ENCODE measurements at regions not wholly inside any gene's neighbourhood (a gene's known extent, or its start where the extent isn't known, plus 50 kb on each side); places are given as distances from the start of the nearest gene placed in this dataset.

DNA sequence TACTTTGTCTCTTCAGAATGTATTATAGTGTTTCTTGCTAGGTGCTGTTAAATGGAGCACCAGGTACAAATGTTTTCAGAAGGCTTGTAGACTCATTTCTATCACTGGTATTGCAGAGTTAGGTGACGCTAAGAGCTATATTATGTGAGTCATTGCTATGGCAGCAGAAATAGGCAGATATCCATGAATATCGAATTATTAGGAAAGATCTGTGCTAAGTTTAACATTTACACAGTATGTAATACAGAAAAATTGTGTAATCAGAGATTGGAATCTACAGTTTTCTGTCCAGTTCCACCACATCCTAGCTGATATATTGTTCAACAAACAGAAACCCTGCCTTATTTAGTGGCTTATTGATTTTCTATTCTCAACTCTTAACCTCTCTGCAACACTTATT, 1025.5 kb downstream of the STIM2 start:
- in situ Hi-C loops (cut with HindIII; ENCODE audit: low sequenced_read_pairs), result no loop called here

DNA sequence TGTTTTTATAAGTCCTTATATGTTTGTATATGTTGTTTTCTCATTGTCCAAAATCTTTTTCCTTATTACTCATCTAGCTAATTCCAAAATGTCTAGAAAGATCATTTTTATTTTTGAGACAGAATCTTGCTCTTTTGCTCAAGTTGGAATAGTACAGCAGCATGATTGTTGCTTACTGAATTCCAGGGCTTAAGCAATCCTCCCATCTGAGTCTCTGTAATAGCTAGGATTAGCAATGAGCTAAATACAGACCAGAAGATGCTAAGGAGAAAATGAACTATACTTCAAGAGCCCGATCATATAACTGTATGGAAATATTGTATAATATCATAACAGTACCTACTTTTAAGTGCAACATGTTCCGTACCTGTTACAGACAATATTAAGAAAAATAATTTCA, 1027.0 kb downstream of the STIM2 start:
- TF ChIP-seq, protein P1, sequence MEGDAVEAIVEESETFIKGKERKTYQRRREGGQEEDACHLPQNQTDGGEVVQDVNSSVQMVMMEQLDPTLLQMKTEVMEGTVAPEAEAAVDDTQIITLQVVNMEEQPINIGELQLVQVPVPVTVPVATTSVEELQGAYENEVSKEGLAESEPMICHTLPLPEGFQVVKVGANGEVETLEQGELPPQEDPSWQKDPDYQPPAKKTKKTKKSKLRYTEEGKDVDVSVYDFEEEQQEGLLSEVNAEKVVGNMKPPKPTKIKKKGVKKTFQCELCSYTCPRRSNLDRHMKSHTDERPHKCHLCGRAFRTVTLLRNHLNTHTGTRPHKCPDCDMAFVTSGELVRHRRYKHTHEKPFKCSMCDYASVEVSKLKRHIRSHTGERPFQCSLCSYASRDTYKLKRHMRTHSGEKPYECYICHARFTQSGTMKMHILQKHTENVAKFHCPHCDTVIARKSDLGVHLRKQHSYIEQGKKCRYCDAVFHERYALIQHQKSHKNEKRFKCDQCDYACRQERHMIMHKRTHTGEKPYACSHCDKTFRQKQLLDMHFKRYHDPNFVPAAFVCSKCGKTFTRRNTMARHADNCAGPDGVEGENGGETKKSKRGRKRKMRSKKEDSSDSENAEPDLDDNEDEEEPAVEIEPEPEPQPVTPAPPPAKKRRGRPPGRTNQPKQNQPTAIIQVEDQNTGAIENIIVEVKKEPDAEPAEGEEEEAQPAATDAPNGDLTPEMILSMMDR (IDR thresholded peaks at IDR 0.05; ENCODE audit: low read depth, low read length, missing control alignments), result no peak
- in situ Hi-C loops (cut with HindIII; ENCODE audit: low sequenced_read_pairs), result no loop called here
- no peak for DNase-seq (ENCODE audit: low read depth)
- no peak overlapping the region for H3K4me3 ChIP-seq (ENCODE audit: low read depth, low read length)

More for the DNA sequence above, 1025.5 kb downstream of the STIM2 start:
- no peak overlapping the region for H3K4me3 ChIP-seq (ENCODE audit: low read depth, low read length)
- TF ChIP-seq, protein P1 (IDR thresholded peaks at IDR 0.05; ENCODE audit: low read depth, low read length, missing control alignments), result no peak
- no peak for DNase-seq (ENCODE audit: low read depth)

DNA sequence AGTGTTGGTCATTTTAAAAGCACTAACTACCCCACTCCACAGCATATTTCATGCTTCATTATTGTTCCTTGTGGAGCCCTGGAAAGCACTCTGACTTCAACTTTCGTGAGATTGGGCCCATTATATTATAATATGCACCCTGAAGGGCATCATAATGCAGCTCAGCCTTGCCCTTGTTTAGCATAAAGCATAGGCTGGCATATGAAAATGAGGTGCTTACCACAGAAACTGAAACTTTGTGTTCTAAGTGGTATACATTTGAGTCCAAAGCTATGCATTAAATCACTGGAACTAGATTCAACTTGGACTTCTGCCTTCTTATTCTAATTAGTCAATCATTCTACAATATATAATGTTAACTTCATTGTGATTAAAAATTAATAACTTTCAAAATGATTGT, 1027.9 kb downstream of the STIM2 start:
- no peak for DNase-seq (ENCODE audit: low read depth)
- in situ Hi-C loops (cut with HindIII; ENCODE audit: low sequenced_read_pairs), result no loop called here
- TF ChIP-seq, protein P1 (IDR thresholded peaks at IDR 0.05; ENCODE audit: low read depth, low read length, missing control alignments), result no peak
- no peak overlapping the region for H3K4me3 ChIP-seq (ENCODE audit: low read depth, low read length)

DNA sequence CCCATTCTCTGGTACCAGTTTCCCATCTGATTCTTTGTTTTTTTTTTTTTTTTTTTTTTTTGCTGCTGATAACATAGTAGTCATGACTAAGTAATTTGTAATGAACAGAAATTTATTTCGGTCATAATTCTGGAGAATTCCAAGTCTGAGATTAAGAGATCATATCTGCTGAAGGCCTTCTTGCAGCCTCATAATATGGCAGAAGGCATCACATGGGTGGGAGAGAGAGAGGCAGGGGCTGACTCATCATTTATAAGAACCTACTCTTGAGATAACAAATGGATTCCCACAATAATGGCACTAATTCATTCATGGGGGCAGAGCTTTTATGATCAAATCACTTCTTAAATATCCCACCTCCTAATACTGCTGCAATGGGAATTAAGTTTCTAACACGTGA, 1034.3 kb downstream of the STIM2 start:
- in situ Hi-C loops (cut with HindIII; ENCODE audit: low sequenced_read_pairs), result no loop called here
- DNase-seq (ENCODE audit: low read depth), result no peak
- TF ChIP-seq, protein P1 (IDR thresholded peaks at IDR 0.05; ENCODE audit: low read depth, low read length, missing control alignments), result no peak
- no peak overlapping the region for H3K4me3 ChIP-seq (ENCODE audit: low read depth, low read length)

DNA sequence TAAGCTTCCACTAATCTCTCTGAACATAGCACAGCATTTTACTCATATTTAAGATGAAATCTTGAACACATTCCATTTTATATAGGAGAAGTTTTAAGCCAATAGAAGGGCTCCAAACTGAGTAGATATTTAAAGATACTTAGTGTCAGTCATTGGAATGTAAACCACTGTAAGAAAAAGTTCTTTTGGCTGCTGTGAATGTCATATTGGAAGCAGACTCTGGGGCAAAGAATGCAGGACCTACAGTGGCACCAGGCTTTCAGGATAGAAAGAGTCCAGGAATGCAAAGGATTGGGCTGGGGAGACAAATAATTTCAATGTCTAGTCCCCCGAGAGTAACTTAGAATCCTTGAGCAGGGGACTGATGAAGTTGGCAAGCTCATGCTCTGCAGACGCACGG, 1047.7 kb downstream of the STIM2 start:
- DNase-seq (ENCODE audit: low read depth), result no peak
- H3K4me3 ChIP-seq (ENCODE audit: low read depth, low read length), result no peak overlapping the region
- TF ChIP-seq, protein P1 (IDR thresholded peaks at IDR 0.05; ENCODE audit: low read depth, low read length, missing control alignments), result no peak
- in situ Hi-C loops (cut with HindIII; ENCODE audit: low sequenced_read_pairs), result no loop called here

DNA sequence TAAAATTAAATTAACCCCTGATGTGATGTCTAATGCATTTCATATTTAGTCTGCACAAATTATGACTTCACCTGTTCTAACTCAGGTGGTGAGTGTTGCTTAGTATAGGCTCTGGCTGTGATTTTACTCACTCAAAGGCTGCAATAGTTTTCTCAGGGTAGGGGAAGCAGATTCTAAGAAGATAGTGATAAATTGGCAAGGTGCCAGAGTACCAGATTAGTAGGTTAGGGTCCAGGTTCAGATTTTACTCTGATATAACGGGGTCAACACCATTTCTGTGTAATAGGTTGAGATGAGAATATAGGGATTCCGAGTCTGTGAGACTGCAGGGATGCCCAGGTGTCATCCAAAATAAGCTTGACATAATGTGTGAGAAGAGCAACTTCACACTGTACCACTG, 1049.6 kb downstream of the STIM2 start:
- H3K4me3 ChIP-seq (ENCODE audit: low read depth, low read length), result no peak overlapping the region
- in situ Hi-C loops (cut with HindIII; ENCODE audit: low sequenced_read_pairs), result no loop called here
- DNase-seq (ENCODE audit: low read depth), result no peak
- TF ChIP-seq, protein P1 (IDR thresholded peaks at IDR 0.05; ENCODE audit: low read depth, low read length, missing control alignments), result no peak

DNA sequence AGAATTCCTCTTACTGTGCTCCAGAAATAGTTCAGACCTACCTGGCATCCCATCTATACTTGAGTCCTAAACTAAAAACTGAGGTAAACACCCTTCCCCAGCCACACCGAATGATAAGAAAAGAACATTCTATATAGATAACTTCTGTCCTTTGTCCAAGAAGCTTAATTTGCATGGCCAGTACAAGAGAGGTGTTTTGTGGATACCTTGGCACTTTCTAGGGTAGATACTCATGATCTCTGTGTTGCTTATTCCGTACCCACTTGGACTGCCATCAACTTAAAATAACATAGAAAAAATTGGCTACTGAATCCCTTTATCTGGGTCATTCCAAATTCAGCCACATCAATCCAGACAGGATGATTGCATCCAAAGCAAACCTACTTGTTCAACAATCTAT, 1050.4 kb downstream of the STIM2 start:
- TF ChIP-seq, protein P1 (IDR thresholded peaks at IDR 0.05; ENCODE audit: low read depth, low read length, missing control alignments), result no peak
- DNase-seq (ENCODE audit: low read depth), result no peak
- in situ Hi-C loops (cut with HindIII; ENCODE audit: low sequenced_read_pairs), result no loop called here
- no peak overlapping the region for H3K4me3 ChIP-seq (ENCODE audit: low read depth, low read length)

Measured in astrocyte of the cerebellum (primary cell).